Mononuclear cell (primary cell): ENCODE measurements at regions not wholly inside any gene's neighbourhood (a gene's known extent, or its start where the extent isn't known, plus 50 kb on each side); places are given as distances from the start of the nearest gene placed in this dataset.

Source experiments
- H3K27me3 ChIP-seq: 2 replicates; pipeline ENCODE4 v1.6.0; 2011; ENCODE audit warnings: low read length, control low read depth; ENCODE audit not compliant: insufficient read depth
- H3K4me1 ChIP-seq: 2 replicates; pipeline ENCODE4 v1.5.1; 2011; ENCODE audit warnings: mild to moderate bottlenecking, low read length, control low read depth; ENCODE audit not compliant: insufficient read depth
- H3K4me3 ChIP-seq: 2 replicates; pipeline ENCODE4 v1.5.1; 2011; ENCODE audit warnings: mild to moderate bottlenecking, low read length, moderate library complexity
- H3K9me3 ChIP-seq: 2 replicates; pipeline ENCODE4 v1.5.1; 2011; ENCODE audit warnings: low read depth, mild to moderate bottlenecking, control low read depth, low read length

DNA sequence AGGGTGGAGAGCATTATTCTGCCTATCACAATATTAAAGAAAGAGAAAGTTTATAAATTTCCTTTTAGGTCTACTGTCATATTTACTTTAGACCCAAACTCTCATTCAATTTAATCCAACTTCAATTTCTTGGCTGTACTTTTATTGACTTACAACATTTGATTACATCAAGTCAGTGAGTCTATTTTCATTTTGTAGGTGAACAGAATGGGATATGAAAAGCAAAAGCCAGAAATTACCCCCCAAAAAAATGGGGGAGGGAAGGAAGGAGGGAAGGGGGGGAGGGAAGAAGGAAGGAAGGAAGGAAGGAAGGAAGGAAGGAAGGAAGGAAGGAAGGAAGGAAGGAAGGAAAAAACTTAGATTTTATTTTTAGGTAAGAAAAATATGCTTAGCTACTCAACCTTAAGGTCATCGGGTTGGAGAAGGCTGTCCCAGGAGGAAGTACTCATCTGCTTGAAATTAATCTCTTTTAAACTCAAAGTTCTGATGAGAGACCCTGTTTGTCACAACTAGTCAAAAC, 320.1 kb upstream of the ATP11B start:
- H3K4me1 ChIP-seq: no peaks in the 10 kb centered on the region
- H3K27me3 ChIP-seq: no peaks in the 10 kb centered on the region
- no peak overlapping the region for H3K4me3 ChIP-seq
- H3K9me3 ChIP-seq: no peaks in the 10 kb centered on the region

- H3K4me3 ChIP-seq: no peak overlapping the region
- no peaks in the 10 kb centered on the region for H3K27me3 ChIP-seq
- no peaks in the 10 kb centered on the region for H3K9me3 ChIP-seq
- no peaks in the 10 kb centered on the region for H3K4me1 ChIP-seq
Measured at GRCh38 chr3:182478369-182478768, 314.9 kb upstream of the ATP11B start.

- Histone ChIP-seq H3K27me3 (no peaks in the 10 kb centered on the region), H3K9me3 (no peaks in the 10 kb centered on the region), H3K4me1 (no peaks in the 10 kb centered on the region), H3K4me3 (no peak overlapping the region)
Measured at GRCh38 chr3:182479419-182480336, 313.6 kb upstream of the ATP11B start.

- no peaks in the 10 kb centered on the region for H3K27me3 ChIP-seq
- no peaks in the 10 kb centered on the region for H3K9me3 ChIP-seq
- H3K4me3 ChIP-seq: no peak overlapping the region
- no peaks in the 10 kb centered on the region for H3K4me1 ChIP-seq
Measured at GRCh38 chr3:182482705-182483104, 310.6 kb upstream of the ATP11B start.

GRCh38 chr3:182484682-182485081, 308.6 kb upstream of the ATP11B start:
- H3K27me3 ChIP-seq: no peaks in the 10 kb centered on the region
- no peaks in the 10 kb centered on the region for H3K4me1 ChIP-seq

DNA sequence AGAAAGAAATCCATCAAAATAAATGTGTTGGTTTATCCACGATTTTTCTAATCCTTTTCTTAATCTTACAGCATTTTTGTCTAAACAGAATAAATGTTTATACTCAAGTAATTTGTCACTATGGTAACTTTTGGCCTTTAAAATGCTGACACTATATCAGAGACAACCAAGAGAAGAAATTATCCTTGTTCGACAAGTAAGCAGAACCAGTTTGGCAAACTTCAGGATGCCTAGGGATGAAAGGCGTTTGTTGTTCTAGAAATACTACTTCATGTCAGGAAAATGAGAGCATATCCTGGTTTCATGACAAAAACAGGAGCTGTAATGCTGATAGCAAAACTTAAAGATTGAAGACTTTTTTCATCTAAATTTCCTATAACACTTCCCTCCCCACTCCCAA, 308.0 kb upstream of the ATP11B start:
- no peak overlapping the region for H3K4me3 ChIP-seq
- no peaks in the 10 kb centered on the region for H3K27me3 ChIP-seq
- no peaks in the 10 kb centered on the region for H3K9me3 ChIP-seq
- no peaks in the 10 kb centered on the region for H3K4me1 ChIP-seq

More at GRCh38 chr3:182484682-182485081, 308.6 kb upstream of the ATP11B start:
- Histone ChIP-seq H3K4me3 (no peak overlapping the region), H3K9me3 (no peaks in the 10 kb centered on the region)

GRCh38 chr3:182486463-182486862, 306.8 kb upstream of the ATP11B start:
- Histone ChIP-seq H3K9me3 (no peaks in the 10 kb centered on the region), H3K27me3 (no peaks in the 10 kb centered on the region), H3K4me1 (no peaks in the 10 kb centered on the region), H3K4me3 (no peak overlapping the region)

GRCh38 chr3:182487143-182487542, 306.2 kb upstream of the ATP11B start:
- no peaks in the 10 kb centered on the region for H3K27me3 ChIP-seq
- no peaks in the 10 kb centered on the region for H3K4me1 ChIP-seq
- no peak overlapping the region for H3K4me3 ChIP-seq
- H3K9me3 ChIP-seq: no peaks in the 10 kb centered on the region

DNA sequence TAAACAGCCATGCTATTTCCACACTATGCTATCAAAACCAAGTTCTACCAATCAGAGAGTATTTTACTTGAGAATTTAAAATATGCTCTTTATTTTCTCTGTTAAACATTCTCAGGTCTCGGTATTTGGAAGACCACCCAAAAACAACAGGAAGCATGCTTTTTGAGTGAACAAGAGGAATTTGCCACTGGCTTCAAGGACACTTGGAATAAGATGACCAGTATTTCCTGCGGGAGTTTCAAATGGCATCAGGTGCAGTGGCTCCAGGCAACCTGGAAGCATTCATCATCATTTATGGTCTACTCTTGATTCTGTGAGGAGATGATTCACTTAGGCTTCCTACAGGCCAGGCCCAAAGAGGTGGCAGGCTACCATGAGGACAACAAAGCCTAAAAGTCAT, 305.7 kb upstream of the ATP11B start:
- Histone ChIP-seq H3K27me3 (no peaks in the 10 kb centered on the region), H3K9me3 (no peaks in the 10 kb centered on the region), H3K4me1 (no peaks in the 10 kb centered on the region), H3K4me3 (no peak overlapping the region)

DNA sequence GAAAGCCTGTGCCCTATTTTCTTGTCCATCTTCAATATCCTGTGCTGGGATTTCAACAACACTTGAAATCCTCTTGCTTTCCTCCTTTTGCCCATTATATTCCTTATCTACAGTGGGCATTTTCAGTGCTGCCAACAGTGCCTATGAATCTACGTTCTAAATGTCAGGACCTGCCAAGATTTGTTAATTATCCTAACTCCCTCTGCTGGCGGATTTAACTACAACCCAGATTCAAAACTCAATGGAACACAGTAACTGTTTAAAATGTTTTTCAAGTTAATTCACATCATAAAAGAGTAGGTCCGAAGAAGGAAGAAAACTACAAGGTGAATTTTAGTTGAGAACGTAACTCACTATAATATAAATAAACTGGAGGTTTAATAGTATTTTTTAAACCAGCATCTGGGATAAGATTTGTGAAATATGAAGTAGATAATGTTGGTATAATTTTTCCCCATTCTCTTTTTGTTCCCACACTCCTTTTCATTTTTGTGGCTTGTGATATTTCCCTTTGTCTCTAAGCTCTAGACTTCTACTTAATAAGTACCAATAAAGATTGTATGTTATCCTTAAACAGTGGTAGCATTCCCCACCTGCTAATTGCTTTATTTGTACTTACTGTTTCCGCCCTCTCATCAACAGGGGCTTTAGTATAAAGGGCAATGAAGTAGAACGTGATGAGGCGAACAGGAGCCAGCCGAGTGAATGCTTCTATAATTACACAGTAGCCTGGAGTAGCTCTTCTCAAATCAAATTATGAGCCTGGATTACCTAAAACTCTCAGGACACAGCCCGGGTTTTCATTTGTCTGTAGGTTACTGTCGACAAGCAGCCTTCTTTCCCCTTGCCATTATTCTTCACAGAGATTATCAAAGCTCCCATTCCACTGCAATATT, 302.5 kb upstream of the ATP11B start:
- no peaks in the 10 kb centered on the region for H3K27me3 ChIP-seq

GRCh38 chr3:182491577-182491976, 301.7 kb upstream of the ATP11B start:
- H3K4me1 ChIP-seq: no peaks in the 10 kb centered on the region
- no peak overlapping the region for H3K4me3 ChIP-seq
- H3K27me3 ChIP-seq: no peaks in the 10 kb centered on the region
- no peaks in the 10 kb centered on the region for H3K9me3 ChIP-seq

More for the DNA sequence above, 302.5 kb upstream of the ATP11B start:
- Histone ChIP-seq H3K9me3 (no peaks in the 10 kb centered on the region), H3K4me3 (no peak overlapping the region), H3K4me1 (no peaks in the 10 kb centered on the region)

- H3K4me1 ChIP-seq: no peaks in the 10 kb centered on the region
- no peaks in the 10 kb centered on the region for H3K27me3 ChIP-seq
- H3K4me3 ChIP-seq: no peak overlapping the region
- no peaks in the 10 kb centered on the region for H3K9me3 ChIP-seq
Measured at GRCh38 chr3:182492536-182492935, 300.8 kb upstream of the ATP11B start.

DNA sequence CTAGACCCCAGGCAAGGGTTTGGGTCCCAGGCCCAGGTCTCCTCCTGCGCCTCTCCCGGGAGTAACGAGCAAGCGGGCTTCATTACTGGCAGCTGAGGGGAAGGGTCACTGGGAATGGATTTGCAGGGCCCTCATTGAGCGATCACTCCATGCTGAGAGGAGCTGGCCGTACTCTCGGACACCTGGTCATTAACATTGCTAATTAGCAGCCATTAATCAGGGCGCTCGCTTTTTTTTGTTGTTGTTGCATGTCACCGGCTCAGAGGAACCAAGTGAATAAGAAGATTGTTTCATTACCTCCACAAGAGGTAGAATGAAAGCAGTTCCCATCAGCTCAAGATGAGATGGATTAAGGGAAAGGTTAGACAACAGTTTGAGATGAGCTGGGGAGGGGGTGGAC, 293.0 kb upstream of the ATP11B start:
- H3K27me3 ChIP-seq: no peaks in the 10 kb centered on the region
- no peaks in the 10 kb centered on the region for H3K4me1 ChIP-seq
- H3K9me3 ChIP-seq: no peaks in the 10 kb centered on the region
- H3K4me3 ChIP-seq: no peak overlapping the region

- Histone ChIP-seq H3K27me3 (no peaks in the 10 kb centered on the region), H3K4me1 (no peaks in the 10 kb centered on the region), H3K4me3 (no peak overlapping the region), H3K9me3 (no peaks in the 10 kb centered on the region)
Measured at GRCh38 chr3:182501856-182502255, 291.4 kb upstream of the ATP11B start.

DNA sequence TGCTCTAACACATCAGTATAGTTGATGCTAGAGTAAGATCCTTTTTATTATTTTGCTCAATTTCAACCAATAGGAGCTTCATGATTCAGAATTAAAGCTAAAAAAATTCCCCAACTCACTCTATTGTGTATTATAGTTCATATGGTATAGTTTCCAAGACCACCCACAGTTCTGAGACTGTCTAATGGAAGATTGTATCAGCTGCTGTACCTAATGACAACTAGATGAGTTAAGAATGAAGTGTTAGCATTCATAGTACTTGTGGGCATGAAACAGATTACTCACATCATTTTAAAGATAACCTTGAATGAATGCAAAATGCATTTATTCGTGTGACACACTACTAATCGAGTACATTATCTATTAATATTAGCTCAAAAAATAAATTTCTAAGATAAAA, 289.9 kb upstream of the ATP11B start:
- H3K4me3 ChIP-seq: no peak overlapping the region
- no peaks in the 10 kb centered on the region for H3K4me1 ChIP-seq
- no peaks in the 10 kb centered on the region for H3K27me3 ChIP-seq
- no peaks in the 10 kb centered on the region for H3K9me3 ChIP-seq
